ENCODE measurements at regions not wholly inside any gene's neighbourhood (a gene's known extent, or its start where the extent isn't known, plus 50 kb on each side); places are given as distances from the start of the nearest gene placed in this dataset.
A peak's percentile ranks its signal among the peaks of the same experiment; 100 is the strongest.

- H3K27ac ChIP-seq (ENCODE audit: poor library complexity, severe bottlenecking): no peak overlapping the region
- no peaks in the 10 kb centered on the region for H3K36me3 ChIP-seq (ENCODE audit: low read depth)
- DNase-seq (ENCODE audit: low spot score): no peak
- no peaks in the 10 kb centered on the region for H3K27me3 ChIP-seq (ENCODE audit: insufficient read depth, poor library complexity, severe bottlenecking)
- no peak overlapping the region for H3K4me3 ChIP-seq (ENCODE audit: severe bottlenecking)
- H3K4me1 ChIP-seq (ENCODE audit: insufficient read depth, poor library complexity, severe bottlenecking): no peaks in the 10 kb centered on the region
- no peak for TF ChIP-seq CTCF (IDR thresholded peaks at IDR 0.05; ENCODE audit: poor library complexity, severe bottlenecking)
- no peaks in the 10 kb centered on the region for H3K9me3 ChIP-seq (ENCODE audit: severe bottlenecking)
- no peak for ATAC-seq (ENCODE audit: low read depth)
Observed at GRCh38 chr1:64335636-64336035, 132.2 kb downstream of the UBE2U start.

DNA sequence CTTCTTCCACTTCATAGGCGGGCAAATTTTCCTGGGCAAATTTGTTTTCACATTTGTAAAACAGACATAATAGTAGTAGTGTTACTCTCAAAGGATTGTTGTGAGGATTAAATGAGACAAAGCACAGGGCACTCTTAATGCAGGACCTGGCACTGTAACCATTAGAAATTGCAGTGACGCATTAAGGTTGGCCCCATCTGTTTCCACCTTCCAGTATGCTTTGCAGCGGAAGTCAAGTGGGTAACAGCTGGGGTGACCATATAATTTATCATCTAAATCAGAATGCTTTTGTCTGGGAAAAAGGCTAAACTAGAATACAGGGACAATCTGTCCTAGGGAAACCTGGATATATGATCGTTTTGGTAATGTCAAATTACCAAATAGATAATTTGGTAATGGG is 132.5 kb upstream of the CACHD1 start:
- ATAC-seq (ENCODE audit: low read depth) (no peak), DNase-seq (ENCODE audit: low spot score) (no peak)
- no peak for TF ChIP-seq CTCF (IDR thresholded peaks at IDR 0.05; ENCODE audit: poor library complexity, severe bottlenecking)
- H3K4me1 ChIP-seq (ENCODE audit: insufficient read depth, poor library complexity, severe bottlenecking): peaks cover 1% of the 10 kb centered on the region
- no peaks in the 10 kb centered on the region for H3K27me3 ChIP-seq (ENCODE audit: insufficient read depth, poor library complexity, severe bottlenecking)
- no peak overlapping the region for H3K27ac ChIP-seq (ENCODE audit: poor library complexity, severe bottlenecking)
- no peak overlapping the region for H3K4me3 ChIP-seq (ENCODE audit: severe bottlenecking)
- H3K36me3 ChIP-seq (ENCODE audit: low read depth): no peaks in the 10 kb centered on the region
- H3K9me3 ChIP-seq (ENCODE audit: severe bottlenecking): no peaks in the 10 kb centered on the region

DNA sequence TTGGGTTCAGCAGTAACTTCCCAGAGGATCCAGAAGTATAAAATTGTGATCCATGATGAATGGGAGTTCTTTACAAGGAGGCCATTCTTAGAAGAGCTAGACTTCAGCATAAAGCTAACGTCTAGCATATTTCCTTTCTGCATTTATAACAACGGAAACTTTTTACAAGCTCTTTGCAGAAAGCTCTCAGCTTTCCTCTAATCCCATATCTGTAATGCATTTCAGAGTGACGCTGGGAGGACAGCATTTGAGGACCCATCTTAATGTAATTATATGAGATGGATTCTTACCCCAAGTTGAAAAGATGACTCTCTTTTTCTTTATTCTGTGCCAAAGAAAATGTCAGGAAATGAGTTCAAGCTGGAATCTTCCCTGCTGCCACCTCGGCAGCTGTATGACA is 132.0 kb upstream of the CACHD1 start:
- H3K4me3 ChIP-seq (ENCODE audit: severe bottlenecking): no peak overlapping the region
- ATAC-seq (ENCODE audit: low read depth) (no peak), DNase-seq (ENCODE audit: low spot score) (no peak)
- H3K9me3 ChIP-seq (ENCODE audit: severe bottlenecking): no peaks in the 10 kb centered on the region
- H3K36me3 ChIP-seq (ENCODE audit: low read depth): no peaks in the 10 kb centered on the region
- no peak for TF ChIP-seq CTCF (IDR thresholded peaks at IDR 0.05; ENCODE audit: poor library complexity, severe bottlenecking)
- H3K27me3 ChIP-seq (ENCODE audit: insufficient read depth, poor library complexity, severe bottlenecking): no peaks in the 10 kb centered on the region
- no peak overlapping the region for H3K27ac ChIP-seq (ENCODE audit: poor library complexity, severe bottlenecking)
- H3K4me1 ChIP-seq (ENCODE audit: insufficient read depth, poor library complexity, severe bottlenecking): peaks cover 6% of the 10 kb centered on the region

GRCh38 chr1:64340361-64340760 is 129.6 kb upstream of the CACHD1 start:
- no peak overlapping the region for H3K27ac ChIP-seq (ENCODE audit: poor library complexity, severe bottlenecking)
- DNase-seq (ENCODE audit: low spot score) (no peak), ATAC-seq (ENCODE audit: low read depth) (no peak)
- no peak for TF ChIP-seq CTCF (IDR thresholded peaks at IDR 0.05; ENCODE audit: poor library complexity, severe bottlenecking)
- no peaks in the 10 kb centered on the region for H3K27me3 ChIP-seq (ENCODE audit: insufficient read depth, poor library complexity, severe bottlenecking)
- H3K4me1 ChIP-seq (ENCODE audit: insufficient read depth, poor library complexity, severe bottlenecking): peaks cover 27% of the 10 kb centered on the region
- no peaks in the 10 kb centered on the region for H3K9me3 ChIP-seq (ENCODE audit: severe bottlenecking)
- no peaks in the 10 kb centered on the region for H3K36me3 ChIP-seq (ENCODE audit: low read depth)
- H3K4me3 ChIP-seq (ENCODE audit: severe bottlenecking): no peak overlapping the region

- Histone ChIP-seq H3K27ac (ENCODE audit: poor library complexity, severe bottlenecking) (peak overlapping the region; percentile 93), H3K4me1 (ENCODE audit: insufficient read depth, poor library complexity, severe bottlenecking) (peaks cover 27% of the 10 kb centered on the region), H3K27me3 (ENCODE audit: insufficient read depth, poor library complexity, severe bottlenecking) (no peaks in the 10 kb centered on the region), H3K9me3 (ENCODE audit: severe bottlenecking) (no peaks in the 10 kb centered on the region), H3K4me3 (ENCODE audit: severe bottlenecking) (no peak overlapping the region), H3K36me3 (ENCODE audit: low read depth) (no peaks in the 10 kb centered on the region)
- DNase-seq (ENCODE audit: low spot score): peak; percentile 89
- ATAC-seq (ENCODE audit: low read depth): peak; percentile 93
- no peak for TF ChIP-seq CTCF (IDR thresholded peaks at IDR 0.05; ENCODE audit: poor library complexity, severe bottlenecking)
Observed at GRCh38 chr1:64343105-64343822, 126.7 kb upstream of the CACHD1 start.
